ENCODE measurements at regions not wholly inside any gene's neighbourhood (a gene's known extent, or its start where the extent isn't known, plus 50 kb on each side); places are given as distances from the start of the nearest gene placed in this dataset.
"Not testable (repeated sequence)": the region's sequence is repeated elsewhere in the genome, so short reads cannot be mapped to it uniquely, and the experiment has no call there.

DNA sequence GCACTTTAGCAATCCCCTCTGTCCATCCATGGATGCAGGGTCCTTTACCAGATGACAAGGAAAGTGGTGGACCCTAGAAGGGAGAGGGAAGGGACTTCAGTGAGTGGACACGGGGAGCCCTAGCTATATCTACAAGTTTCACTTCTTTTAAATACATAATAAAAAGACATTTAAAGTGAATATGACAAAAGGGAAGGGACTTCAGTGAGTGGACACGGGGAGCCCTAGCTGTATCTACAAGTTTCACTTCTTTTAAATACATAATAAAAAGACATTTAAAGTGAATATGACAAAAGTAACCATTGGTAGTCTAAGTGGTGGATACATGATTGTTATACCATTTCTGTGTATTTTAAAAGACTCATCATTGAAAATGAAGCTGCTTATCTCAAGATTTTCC lies 81.9 kb upstream of the HES1 start:
- DNase-seq (ENCODE audit: extremely low read depth in 1 of 2, low read depth in 1 of 2) = no peak

- no peak for DNase-seq (ENCODE audit: extremely low read depth in 1 of 2, low read depth in 1 of 2)
Observed at GRCh38 chr3:194054540-194054939, 81.4 kb upstream of the HES1 start.

DNA sequence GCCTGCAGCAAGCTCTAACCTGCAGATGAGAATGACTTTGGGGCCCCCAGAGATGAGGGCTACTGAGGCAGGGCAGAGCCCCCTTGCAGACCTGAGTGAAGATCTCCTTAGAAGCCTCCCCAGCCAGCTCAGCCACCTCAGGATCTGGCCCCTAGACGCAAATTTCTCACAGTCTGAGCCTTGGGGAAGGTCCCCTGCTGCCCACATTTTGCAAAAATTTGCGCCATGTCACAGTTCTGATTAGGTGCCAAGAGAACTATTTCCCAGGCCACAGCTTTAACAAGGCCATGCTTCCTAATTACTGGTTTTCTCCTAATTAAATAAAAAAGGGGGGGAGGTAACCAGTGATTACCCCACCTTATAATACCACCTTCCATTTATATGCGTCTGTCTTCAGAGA lies 81.0 kb upstream of the HES1 start:
- DNase-seq (ENCODE audit: extremely low read depth in 1 of 2, low read depth in 1 of 2) = no peak

- DNase-seq (ENCODE audit: extremely low read depth in 1 of 2, low read depth in 1 of 2) = not testable (repeated sequence)
Observed at GRCh38 chr3:194056323-194056722, 79.6 kb upstream of the HES1 start.

GRCh38 chr3:194056731-194057415 lies 79.1 kb upstream of the HES1 start:
- DNase-seq (ENCODE audit: extremely low read depth in 1 of 2, low read depth in 1 of 2) = no peak

- no peak for DNase-seq (ENCODE audit: extremely low read depth in 1 of 2, low read depth in 1 of 2)
Observed at GRCh38 chr3:194057570-194058188, 78.3 kb upstream of the HES1 start.

- no peak for DNase-seq (ENCODE audit: extremely low read depth in 1 of 2, low read depth in 1 of 2)
Observed at GRCh38 chr3:194058189-194058571, 77.8 kb upstream of the HES1 start.

DNA sequence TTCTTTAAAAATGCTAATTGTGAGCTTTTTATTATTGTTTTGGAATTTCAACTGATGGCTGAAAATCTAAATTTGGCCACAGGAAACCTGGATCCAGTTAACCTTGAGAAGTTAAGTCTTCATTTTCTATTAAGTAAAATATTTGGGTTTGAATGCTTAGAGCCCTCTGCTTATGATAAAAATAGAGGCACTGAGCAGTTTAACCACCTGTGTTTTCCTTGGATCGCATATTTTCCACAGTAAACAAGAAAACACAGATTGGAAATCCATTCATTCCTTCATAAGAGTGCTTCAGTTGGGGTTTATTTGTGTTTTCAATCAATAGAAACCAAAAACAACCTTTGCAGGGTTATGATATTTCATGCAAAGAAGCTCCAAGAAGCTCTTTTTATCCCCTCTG lies 77.2 kb upstream of the HES1 start:
- no peak for DNase-seq (ENCODE audit: extremely low read depth in 1 of 2, low read depth in 1 of 2)

DNA sequence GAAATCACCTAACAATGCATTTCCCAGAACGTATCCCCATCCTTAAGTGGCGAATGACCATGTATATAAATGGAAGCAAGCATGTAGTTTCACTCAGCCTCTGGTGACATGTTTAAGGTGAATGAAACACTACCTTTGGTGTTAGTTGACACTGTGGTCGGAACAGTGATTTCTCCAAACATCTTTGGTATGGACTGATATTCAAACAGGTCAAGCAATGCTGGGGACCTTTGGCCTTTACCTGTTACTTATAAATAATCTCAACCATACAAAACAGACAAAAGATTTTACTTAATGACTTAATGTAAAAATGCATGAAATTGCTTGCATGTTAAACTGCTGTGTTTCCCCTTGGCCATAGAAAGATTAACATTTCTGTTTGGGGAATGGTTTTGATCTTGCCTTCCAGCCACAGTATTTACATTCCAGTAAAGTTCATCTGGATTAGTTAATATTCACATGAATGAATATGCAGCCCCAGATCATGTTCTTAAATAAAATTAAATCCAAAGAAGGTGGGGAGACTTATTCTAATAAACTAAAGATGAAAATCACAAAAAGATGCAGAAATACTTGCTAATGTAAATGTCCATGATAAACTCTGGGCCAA lies 74.4 kb upstream of the HES1 start:
- no peak for DNase-seq (ENCODE audit: extremely low read depth in 1 of 2, low read depth in 1 of 2)

DNA sequence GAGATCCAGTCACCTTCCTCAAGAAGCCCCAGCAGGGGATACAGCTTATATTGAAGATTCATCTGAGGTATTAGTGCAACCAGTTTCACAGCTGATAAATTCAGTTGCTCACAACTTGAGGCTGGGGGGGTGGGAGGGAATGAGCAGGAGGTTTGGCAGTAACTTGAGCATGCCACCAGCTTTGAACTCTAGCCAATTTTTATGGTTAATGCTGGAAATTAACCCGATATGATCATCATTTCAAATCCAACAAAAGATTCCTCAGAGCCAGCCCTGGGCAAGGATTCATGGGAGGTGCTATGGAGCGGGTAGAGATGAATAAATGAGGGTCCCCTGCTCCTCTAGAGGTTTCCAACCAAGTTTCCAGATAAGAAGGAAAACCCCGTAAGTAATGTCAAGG lies 73.1 kb upstream of the HES1 start:
- no peak for DNase-seq (ENCODE audit: extremely low read depth in 1 of 2, low read depth in 1 of 2)

- DNase-seq (ENCODE audit: extremely low read depth in 1 of 2, low read depth in 1 of 2) = no peak
Observed at GRCh38 chr3:194064380-194065332, 71.3 kb upstream of the HES1 start.

GRCh38 chr3:194067327-194067726 lies 68.6 kb upstream of the HES1 start:
- DNase-seq (ENCODE audit: extremely low read depth in 1 of 2, low read depth in 1 of 2) = not testable (repeated sequence)

DNA sequence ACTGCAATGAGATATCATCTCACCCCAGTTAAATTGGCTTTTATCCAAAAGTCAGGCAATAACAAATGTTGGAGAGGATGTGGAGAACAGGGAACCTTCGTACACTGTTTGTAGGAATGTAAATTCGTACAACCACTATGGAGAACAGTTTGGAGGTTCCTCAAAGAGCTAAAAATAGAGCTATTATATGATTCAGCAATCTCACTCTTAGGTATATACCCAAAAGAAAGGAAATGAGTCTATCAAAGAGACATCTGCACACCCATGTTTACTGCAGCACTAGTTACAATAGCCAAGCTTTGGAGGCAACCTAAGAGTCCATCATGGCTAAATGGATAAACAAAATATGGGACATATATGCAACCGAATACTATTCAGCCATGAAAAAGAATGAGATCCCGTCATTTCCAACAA lies 68.0 kb upstream of the HES1 start:
- DNase-seq (ENCODE audit: extremely low read depth in 1 of 2, low read depth in 1 of 2) = no peak

- no peak for DNase-seq (ENCODE audit: extremely low read depth in 1 of 2, low read depth in 1 of 2)
Observed at GRCh38 chr3:194069421-194070219, 66.3 kb upstream of the HES1 start.

DNA sequence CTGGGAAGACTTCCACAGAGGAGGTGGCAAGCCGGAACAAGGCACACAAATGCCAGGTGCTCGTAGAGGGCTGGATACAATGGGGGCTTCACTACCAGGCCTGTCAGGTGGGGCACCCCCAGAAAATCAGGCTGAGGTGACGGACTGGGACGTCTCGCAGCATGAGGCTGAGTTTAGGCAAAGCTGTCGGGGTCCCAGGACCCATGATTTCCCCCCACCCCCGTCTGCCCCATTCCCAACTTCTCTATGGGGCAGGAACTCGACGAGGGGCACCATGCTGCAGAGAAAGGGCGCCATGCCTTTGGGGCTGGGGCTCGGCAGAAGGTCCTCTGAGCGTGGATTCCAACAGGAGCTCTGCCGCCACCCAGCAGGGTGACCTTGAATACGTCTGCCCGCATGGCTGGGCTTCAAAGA lies 65.7 kb upstream of the HES1 start:
- no peak for DNase-seq (ENCODE audit: extremely low read depth in 1 of 2, low read depth in 1 of 2)

DNA sequence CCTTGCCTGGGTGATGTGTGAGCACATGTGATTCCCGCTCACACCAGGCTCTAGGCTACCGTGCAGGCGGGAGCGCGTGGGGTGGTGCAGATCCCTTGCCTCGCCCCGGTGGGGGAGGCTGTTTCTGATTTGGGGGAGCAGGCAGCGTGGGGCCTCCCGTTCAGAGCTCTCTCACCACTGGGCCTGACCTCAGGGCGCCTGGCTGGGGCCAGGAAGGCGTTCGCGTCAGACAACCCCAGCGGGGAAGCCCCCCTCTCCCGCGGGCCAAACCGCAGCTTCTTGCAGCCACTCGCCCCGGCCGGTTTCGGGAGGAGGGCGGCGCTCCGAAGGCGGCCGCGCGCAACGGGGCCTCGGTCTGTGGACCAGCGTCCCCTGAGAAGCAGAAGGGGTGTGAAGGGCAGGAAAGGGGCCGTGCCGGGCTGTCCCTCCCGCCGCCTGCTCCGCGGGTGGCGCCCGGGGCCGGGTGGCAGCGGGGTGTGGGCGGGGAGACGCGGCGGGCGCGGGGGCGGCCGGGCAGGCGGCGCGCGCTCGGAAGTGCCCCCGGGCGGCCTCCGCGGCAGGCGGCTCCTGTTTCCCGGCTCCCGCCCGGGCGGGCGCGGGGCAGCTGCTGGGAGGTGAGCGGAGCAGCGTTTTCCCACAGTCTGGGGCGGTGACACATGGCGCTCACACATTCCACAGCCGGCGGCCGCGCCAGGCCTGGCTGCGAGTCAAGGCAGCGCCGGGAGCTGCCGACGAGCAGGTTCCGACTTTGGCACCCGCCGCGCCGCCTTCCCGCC lies 65.1 kb upstream of the HES1 start:
- DNase-seq (ENCODE audit: extremely low read depth in 1 of 2, low read depth in 1 of 2) = peak; percentile 10 to 33

DNA sequence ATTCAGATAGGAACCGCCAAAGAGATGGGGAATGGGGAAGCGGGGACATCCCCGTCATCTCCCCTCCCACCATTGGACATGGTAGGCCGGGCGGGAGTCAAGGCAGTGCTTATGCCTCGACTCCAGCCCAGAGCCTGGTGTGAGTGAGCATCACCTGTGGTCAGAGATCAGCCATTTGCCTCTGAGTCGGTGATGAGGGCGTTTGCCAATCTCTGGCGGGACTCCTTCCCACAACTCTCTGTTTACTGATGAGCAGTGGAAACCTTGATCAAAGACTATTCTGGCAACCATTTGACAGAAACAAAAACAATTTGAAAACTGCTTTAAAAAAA lies 63.9 kb upstream of the HES1 start:
- DNase-seq (ENCODE audit: extremely low read depth in 1 of 2, low read depth in 1 of 2) = no peak

DNA sequence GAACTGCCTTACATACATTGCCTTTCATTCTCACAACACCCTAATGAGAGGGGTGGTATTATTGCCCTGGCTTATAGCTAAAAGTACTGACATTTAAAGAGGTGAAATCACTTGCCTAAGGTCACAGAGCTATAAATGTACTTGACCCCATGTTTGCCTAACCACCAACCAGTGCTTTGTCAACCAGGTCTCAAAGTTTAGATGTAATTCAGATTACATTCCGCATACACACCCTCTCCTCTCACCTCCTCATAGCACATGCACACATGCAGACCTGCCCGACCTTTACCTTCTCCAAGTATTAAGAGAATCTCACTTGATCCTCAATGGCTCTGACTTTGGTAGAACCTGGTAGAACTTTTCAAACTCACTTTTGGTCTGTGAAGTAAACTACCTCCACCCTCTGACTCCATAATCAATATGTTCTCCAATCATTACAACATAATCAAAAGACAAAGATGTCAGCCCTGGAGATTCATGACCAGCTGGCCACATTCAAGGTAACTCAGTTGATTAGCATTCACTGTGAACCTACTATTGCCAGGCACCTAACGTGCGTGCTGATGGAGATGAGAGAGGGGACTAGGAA lies 63.2 kb upstream of the HES1 start:
- DNase-seq (ENCODE audit: extremely low read depth in 1 of 2, low read depth in 1 of 2) = no peak

GRCh38 chr3:194073926-194074325 lies 62.0 kb upstream of the HES1 start:
- DNase-seq (ENCODE audit: extremely low read depth in 1 of 2, low read depth in 1 of 2) = no peak
